GM12878 (cell line): ENCODE measurements at regions not wholly inside any gene's neighbourhood (a gene's known extent, or its start where the extent isn't known, plus 50 kb on each side); places are given as distances from the start of the nearest gene placed in this dataset.

Experiments used
- ATAC-seq: fragments of 200-7000 bp; cut with Tn5 transposase; 3 replicates; pipeline ENCODE4 v1.9.1; 2020; ENCODE audit warnings: mild to moderate bottlenecking, moderate library complexity
- BruUV-seq: library from RNA; stranded (reverse); fragments of 400-500 nt; replicated peaks from 2 replicates; lab custom pipeline; 2021; lab: Mats Ljungman, UMichigan
- CTCF ChIA-PET: fragments of 300-600 bp; sonication (Branson Sonifier 250); formaldehyde crosslinking; extraction: SDS; loops from one replicate; lab custom pipeline; 2021; ENCODE audit warnings: inconsistent platforms; lab: Yijun Ruan, JAX
- POLR2A ChIA-PET: fragments of 350-600 bp; formaldehyde crosslinking; extraction: SDS; loops from one replicate; lab custom pipeline; 2021; ENCODE audit warnings: inconsistent platforms; lab: Charles Lee
- RAD21 ChIA-PET: fragments of 300-600 bp; sonication (Branson Sonifier 250); formaldehyde crosslinking; loops from one replicate; lab custom pipeline; 2023; ENCODE audit warnings: antibody characterized with exemption; ENCODE audit not compliant: unreplicated experiment; lab: Charles Lee
- SMC1A ChIA-PET: fragments of 300-600 bp; sonication (Branson Sonifier 250); formaldehyde crosslinking; loops from one replicate; lab custom pipeline; 2023; ENCODE audit not compliant: unreplicated experiment, uncharacterized antibody; lab: Charles Lee
- DNase-seq: peaks from one replicate; pipeline ENCODE4 v3.0.0-alpha.2; 2011; ENCODE audit warnings: low read depth, low spot score
- FAIRE-seq: peaks from 3 replicates; lab custom pipeline; 2011; peaks lifted over from hg19 to GRCh38; lab: Jason Lieb, UNC
- H2AFZ ChIP-seq: 2 replicates; pipeline ENCODE4 v1.6.0; 2011; ENCODE audit warnings: low read depth, low read length, control low read depth; ENCODE audit not compliant: control insufficient read depth
- H3K27ac ChIP-seq: 2 replicates; pipeline ENCODE4 v1.5.1; 2011; ENCODE audit warnings: control low read depth; ENCODE audit not compliant: control insufficient read depth, insufficient read depth
- H3K27me3 ChIP-seq, 2 experiments: replicated peaks in 1 of 2; 2 replicates each; pipeline versions ENCODE4 v1.6.0 to v1.6.1; 2011; ENCODE audit warnings: low read length in 1 of 2; ENCODE audit not compliant: control insufficient read depth in 2 of 2, insufficient read depth in 2 of 2
- H3K36me3 ChIP-seq, 2 experiments: 2 replicates each; pipeline ENCODE4 v1.5.1; 2011; ENCODE audit warnings: low read length in 1 of 2; ENCODE audit not compliant: control insufficient read depth in 2 of 2, insufficient read depth in 2 of 2
- H3K4me1 ChIP-seq: 2 replicates; pipeline ENCODE4 v1.6.1; 2011; ENCODE audit warnings: mild to moderate bottlenecking, low read length, moderate library complexity, mixed read lengths; ENCODE audit not compliant: control insufficient read depth, insufficient read depth
- H3K4me2 ChIP-seq: 2 replicates; pipeline ENCODE4 v1.6.0; 2011; ENCODE audit warnings: control low read depth; ENCODE audit not compliant: control insufficient read depth, insufficient read depth
- H3K4me3 ChIP-seq: fragments of 200-600 bp; sonication (generic); 2 replicates; pipeline ENCODE4 v1.5.1; 2016
- H3K79me2 ChIP-seq: 2 replicates; pipeline ENCODE4 v1.6.0; 2011; ENCODE audit warnings: low read length; ENCODE audit not compliant: control insufficient read depth, insufficient read depth
- H3K9ac ChIP-seq: 2 replicates; pipeline ENCODE4 v1.8.0; 2011; ENCODE audit warnings: low read length, control low read depth, mixed read lengths; ENCODE audit not compliant: control insufficient read depth, insufficient read depth
- H3K9me3 ChIP-seq: replicated peaks from 3 replicates; pipeline ENCODE4 v1.5.1; 2011; ENCODE audit warnings: mild to moderate bottlenecking, low read length; ENCODE audit not compliant: control insufficient read depth, insufficient read depth
- H4K20me1 ChIP-seq: 2 replicates; pipeline ENCODE4 v1.6.0; 2011; ENCODE audit not compliant: control insufficient read depth, insufficient read depth
- ATF3 ChIP-seq: IDR thresholded peaks from 2 replicates; pipeline ENCODE4 v1.6.1; 2011; ENCODE audit warnings: low read depth, mild to moderate bottlenecking, low read length, moderate library complexity, borderline replicate concordance; ENCODE audit errors: extremely low read depth
- CBFB ChIP-seq: IDR thresholded peaks from 2 replicates; pipeline ENCODE4 v1.6.1; 2016; ENCODE audit warnings: antibody characterized with exemption, low read depth
- CHD1 ChIP-seq: IDR thresholded peaks from 2 replicates; pipeline ENCODE4 v1.6.1; 2012; ENCODE audit warnings: low read depth, low read length, improper control_type of control experiment
- CTCF ChIP-seq, 3 experiments: IDR thresholded peaks in 2 of 3; conservative IDR thresholded peaks in 1 of 3; 2 replicates each; pipeline ENCODE4 v1.5.1; 2011; ENCODE audit warnings: low read depth in 3 of 3, low read length in 3 of 3, mild to moderate bottlenecking in 3 of 3, control low read depth in 2 of 3, moderate library complexity in 2 of 3, inconsistent platforms in 1 of 3, mixed read lengths in 1 of 3; ENCODE audit not compliant: control insufficient read depth in 2 of 3, insufficient read depth in 1 of 3; ENCODE audit errors: extremely low read depth in 1 of 3
- DPF2 ChIP-seq: fragments of 450-650 bp; IDR thresholded peaks from 2 replicates; pipeline ENCODE4 v1.6.1; 2017; ENCODE audit warnings: mild to moderate bottlenecking
- EP300 ChIP-seq, 2 experiments: fragments of 150-350 bp in 1 of 2; IDR thresholded peaks; 2 replicates each; pipeline ENCODE4 v1.6.1; 2011 to 2012; ENCODE audit warnings: low read depth in 2 of 2, low read length in 2 of 2, borderline replicate concordance in 1 of 2, improper control_type of control experiment in 1 of 2, inconsistent platforms in 1 of 2; ENCODE audit not compliant: control insufficient read depth in 1 of 2
- FOXM1 ChIP-seq: IDR thresholded peaks from 2 replicates; pipeline ENCODE4 v1.6.1; 2012; ENCODE audit warnings: low read depth, mild to moderate bottlenecking, inconsistent platforms, low read length, moderate library complexity
- HDGF ChIP-seq: fragments of 450-650 bp; IDR thresholded peaks from 2 replicates; pipeline ENCODE4 v1.6.1; 2016; ENCODE audit warnings: antibody characterized with exemption
- MEF2A ChIP-seq: IDR thresholded peaks from 2 replicates; pipeline ENCODE4 v1.6.1; 2011; ENCODE audit warnings: low read depth, mild to moderate bottlenecking, low read length, moderate library complexity; ENCODE audit not compliant: insufficient read depth
- NFIC ChIP-seq: IDR thresholded peaks from 2 replicates; pipeline ENCODE4 v1.6.1; 2012; ENCODE audit warnings: low read depth, mild to moderate bottlenecking, inconsistent platforms, low read length, moderate library complexity
- NRF1 ChIP-seq: conservative IDR thresholded peaks from 2 replicates; pipeline ENCODE4 v1.6.1; 2011; ENCODE audit warnings: mild to moderate bottlenecking, low read depth, low read length, improper control_type of control experiment
- PML ChIP-seq: IDR thresholded peaks from 2 replicates; pipeline ENCODE4 v1.6.1; 2012; ENCODE audit warnings: low read length, inconsistent platforms
- RFX5 ChIP-seq: IDR thresholded peaks from 2 replicates; pipeline ENCODE4 v1.6.1; 2011; ENCODE audit warnings: low read depth, low read length, improper control_type of control experiment
- RUNX3 ChIP-seq: IDR thresholded peaks from 2 replicates; pipeline ENCODE4 v1.6.1; 2012; ENCODE audit warnings: low read length, inconsistent platforms
- STAT1 ChIP-seq: fragments of 450-650 bp; conservative IDR thresholded peaks from 2 replicates; pipeline ENCODE4 v1.6.1; 2014; ENCODE audit warnings: antibody characterized with exemption, mild to moderate bottlenecking
- WGBS: methylation state at CpG from one replicate; pipeline ENCODE4 v1.1.6; 2016; ENCODE audit warnings: low lambda C conversion rate; ENCODE audit not compliant: insufficient replicate concordance, insufficient coverage; ENCODE audit errors: missing lambda C conversion rate; 5-methylcytosine and 5-hydroxymethylcytosine counted together
- in situ Hi-C: fragments of 300-500 bp; cut with MboI; formaldehyde crosslinking; loops from 9 replicates; pipeline ENCODE4 v1.14.3; 2018; ENCODE audit warnings: mixed read lengths
- intact Hi-C: fragments of 100-400 bp; cut with micrococcal nuclease; formaldehyde crosslinking; loops from one replicate; pipeline ENCODE4 v1.14.2; 2022; ENCODE audit not compliant: unreplicated experiment
- TF ChIP-seq, protein P1 (sequence below): fragments of 450-650 bp; IDR thresholded peaks from 2 replicates; pipeline ENCODE4 v1.6.1; 2017; ENCODE audit warnings: mild to moderate bottlenecking

- RAD21 ChIA-PET, result no interaction called here
- WGBS, result 24% methylated on average over 1 of the region's 1 CpG
- in situ Hi-C loops, result no loop called here
Observed at GRCh38 chr18:53610957-53611356, 613.5 kb downstream of the MBD2 start.

GRCh38 chr18:53606792-53607191 lies 617.7 kb downstream of the MBD2 start:
- H4K20me1 ChIP-seq, result no peaks in the 10 kb centered on the region
- no peaks in the 10 kb centered on the region for H3K36me3 ChIP-seq
- intact Hi-C loops, result no loop called here
- H3K79me2 ChIP-seq, result no peaks in the 10 kb centered on the region
- no peak for DNase-seq
- no peak overlapping the region for H3K4me2 ChIP-seq
- no peak overlapping the region for H2AFZ ChIP-seq
- H3K9ac ChIP-seq, result no peak overlapping the region
- ChIA-PET POLR2A (no interaction called here), CTCF (interaction anchor here (1.1 kb wide), 1 partner anchor 514 kb away, joined by 3 read pairs; no protein-coding TSS in a partner anchor), SMC1A (interaction anchor here (0.6 to 1.5 kb wide), 2 partner anchors 13 to 75 kb away, joined by 3 to 6 read pairs; no protein-coding TSS in a partner anchor), RAD21 (no interaction called here)
- no peak overlapping the region for H3K27ac ChIP-seq
- no peaks in the 10 kb centered on the region for H3K27me3 ChIP-seq
- H3K9me3 ChIP-seq, result no peaks in the 10 kb centered on the region
- no peak for FAIRE-seq
- ATAC-seq, result no peak
- H3K4me3 ChIP-seq, result no peak overlapping the region
- no TSS peak for BruUV-seq
- in situ Hi-C loops, result no loop called here
- H3K4me1 ChIP-seq, result no peaks in the 10 kb centered on the region
- TF ChIP-seq MEF2A, result no peak
- TF ChIP-seq NFIC, result no peak
- no peak for TF ChIP-seq PML
- no peak for TF ChIP-seq ATF3
- no peak for TF ChIP-seq HDGF
- no peak for TF ChIP-seq FOXM1
- TF ChIP-seq STAT1, result no peak
- no peak for TF ChIP-seq CTCF (IDR thresholded peaks at IDR 0.05 in 2 of 3, conservative IDR thresholded peaks at IDR 0.05 in 1 of 3; ENCODE audit: control insufficient read depth in 2 of 3, extremely low read depth in 1 of 3, insufficient read depth in 1 of 3, low read depth in 3 of 3, low read length in 3 of 3)
- no peak for TF ChIP-seq DPF2
- no peak for TF ChIP-seq CHD1
- no peak for TF ChIP-seq NRF1

More at GRCh38 chr18:53610957-53611356, 613.5 kb downstream of the MBD2 start:
- H3K27ac ChIP-seq, result no peak overlapping the region
- no peak overlapping the region for H3K4me2 ChIP-seq
- no peaks in the 10 kb centered on the region for H4K20me1 ChIP-seq
- POLR2A ChIA-PET, result no interaction called here
- H3K79me2 ChIP-seq, result no peaks in the 10 kb centered on the region
- no peak overlapping the region for H2AFZ ChIP-seq
- H3K27me3 ChIP-seq, result no peaks in the 10 kb centered on the region
- intact Hi-C loops, result no loop called here
- SMC1A ChIA-PET, result no interaction called here
- no peak for FAIRE-seq
- H3K9ac ChIP-seq, result no peak overlapping the region
- no peaks in the 10 kb centered on the region for H3K9me3 ChIP-seq
- BruUV-seq, result no TSS peak
- CTCF ChIA-PET, result no interaction called here
- H3K36me3 ChIP-seq, result no peaks in the 10 kb centered on the region
- H3K4me3 ChIP-seq, result no peak overlapping the region
- no peaks in the 10 kb centered on the region for H3K4me1 ChIP-seq
- ATAC-seq, result peak; percentile 57; the same call in 2 of the 3 replicates
- TF ChIP-seq RFX5 (no peak), EP300 (IDR thresholded peaks at IDR 0.05; ENCODE audit: borderline replicate concordance in 1 of 2, control insufficient read depth in 1 of 2, low read depth in 2 of 2, low read length in 2 of 2) (0 out of 4 replicates have a peak, but pooled peaks of 1 of the 2 experiments have one; percentile 9), RUNX3 (peak; percentile 32; the same call in 1 of the 2 replicates), CBFB (no peak)
- TF ChIP-seq, protein P1, sequence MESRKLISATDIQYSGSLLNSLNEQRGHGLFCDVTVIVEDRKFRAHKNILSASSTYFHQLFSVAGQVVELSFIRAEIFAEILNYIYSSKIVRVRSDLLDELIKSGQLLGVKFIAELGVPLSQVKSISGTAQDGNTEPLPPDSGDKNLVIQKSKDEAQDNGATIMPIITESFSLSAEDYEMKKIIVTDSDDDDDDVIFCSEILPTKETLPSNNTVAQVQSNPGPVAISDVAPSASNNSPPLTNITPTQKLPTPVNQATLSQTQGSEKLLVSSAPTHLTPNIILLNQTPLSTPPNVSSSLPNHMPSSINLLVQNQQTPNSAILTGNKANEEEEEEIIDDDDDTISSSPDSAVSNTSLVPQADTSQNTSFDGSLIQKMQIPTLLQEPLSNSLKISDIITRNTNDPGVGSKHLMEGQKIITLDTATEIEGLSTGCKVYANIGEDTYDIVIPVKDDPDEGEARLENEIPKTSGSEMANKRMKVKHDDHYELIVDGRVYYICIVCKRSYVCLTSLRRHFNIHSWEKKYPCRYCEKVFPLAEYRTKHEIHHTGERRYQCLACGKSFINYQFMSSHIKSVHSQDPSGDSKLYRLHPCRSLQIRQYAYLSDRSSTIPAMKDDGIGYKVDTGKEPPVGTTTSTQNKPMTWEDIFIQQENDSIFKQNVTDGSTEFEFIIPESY, result no peak
- peak; percentile 2 for DNase-seq
